SK-N-MC (cell line): ENCODE measurements at regions not wholly inside any gene's neighbourhood (a gene's known extent, or its start where the extent isn't known, plus 50 kb on each side); places are given as distances from the start of the nearest gene placed in this dataset.

ENCODE experiments used
- EZH2 ChIP-seq: fragments of 200-600 bp; sonication (generic); IDR thresholded peaks from one replicate; pipeline ENCODE4 v1.6.1; 2017; ENCODE audit warnings: antibody characterized with exemption
- POLR2AphosphoS5 ChIP-seq: IDR thresholded peaks from 2 replicates; pipeline ENCODE4 v1.6.1; 2012; ENCODE audit warnings: mild to moderate bottlenecking, low read depth, low read length, borderline replicate concordance

DNA sequence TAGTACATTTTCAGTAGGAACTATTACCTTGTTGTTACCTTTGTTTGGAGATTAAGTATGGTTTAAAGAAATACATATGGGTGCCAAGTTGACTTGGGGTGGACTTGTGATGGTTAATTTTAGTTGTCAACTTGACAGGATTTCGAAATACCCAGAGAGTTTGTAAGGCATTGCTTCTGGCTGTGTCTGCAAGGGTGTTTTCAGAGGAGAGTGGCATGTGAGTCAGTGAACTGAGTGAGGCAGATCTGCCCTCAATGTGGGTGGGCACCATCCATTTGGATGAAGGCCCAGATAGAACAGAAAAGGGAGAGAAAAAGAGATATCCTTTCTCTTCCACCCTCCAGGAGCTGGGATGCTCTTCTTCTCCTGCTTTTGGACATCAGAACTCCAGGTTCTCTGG, 315.5 kb downstream of the GPATCH2 start:
- TF ChIP-seq EZH2 (no peak), POLR2AphosphoS5 (no peak)
